ENCODE measurements at regions not wholly inside any gene's neighbourhood (a gene's known extent, or its start where the extent isn't known, plus 50 kb on each side); places are given as distances from the start of the nearest gene placed in this dataset.
"Not testable (repeated sequence)": the region's sequence is repeated elsewhere in the genome, so short reads cannot be mapped to it uniquely, and the experiment has no call there.

DNA sequence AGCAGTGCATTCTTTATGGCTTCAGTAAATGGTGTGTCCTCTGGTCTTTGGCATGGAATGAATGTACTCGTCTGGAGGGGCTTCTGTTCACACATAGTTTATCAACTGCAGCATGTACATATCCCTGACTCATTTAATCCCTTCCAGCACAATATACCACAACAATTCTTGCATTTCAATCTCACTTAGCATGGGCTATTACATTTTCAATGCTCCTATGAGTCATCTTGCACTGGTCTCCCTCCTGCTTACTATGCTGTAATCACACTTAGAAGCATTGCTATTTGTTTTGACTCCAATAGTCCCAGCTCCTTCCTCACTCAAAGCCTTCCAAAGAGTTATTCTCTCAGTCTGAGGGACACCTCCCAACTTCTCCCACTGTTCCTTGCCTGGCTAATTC lies 180.9 kb upstream of the NUDT10 start:
- no CpG with 5 or more reads among the region's 1 CpG for WGBS (ENCODE audit: insufficient coverage)
- peaks cover 0 to 9% (median 0%) of the 10 kb centered on the region in 5 experiments for H3K27me3 ChIP-seq (replicated peaks in 2 of 5; ENCODE audit: control insufficient read depth in 4 of 5, insufficient read depth in 5 of 5, low read length in 4 of 5)
- CTCF ChIA-PET = no interaction called here
- H3K36me3 ChIP-seq (ENCODE audit: control insufficient read depth in 4 of 4, insufficient read depth in 4 of 4, low read length in 3 of 4) = no peaks in the 10 kb centered on the region
- no peak overlapping the region for H3K27ac ChIP-seq (ENCODE audit: insufficient read depth in 1 of 2, low read depth in 1 of 2, low read length in 2 of 2, poor library complexity in 1 of 2, severe bottlenecking in 2 of 2)
- H3K4me1 ChIP-seq (ENCODE audit: control extremely low read depth in 1 of 4, control insufficient read depth in 4 of 4, insufficient read depth in 4 of 4, low read length in 3 of 4) = no peaks in the 10 kb centered on the region
- no peak overlapping the region for H3K4me3 ChIP-seq (ENCODE audit: control insufficient read depth in 1 of 7, extremely low read depth in 1 of 7, insufficient read depth in 4 of 7, low read depth in 2 of 7, low read length in 6 of 7)
- H3K9me3 ChIP-seq (ENCODE audit: control extremely low read depth in 1 of 5, control insufficient read depth in 4 of 5, insufficient read depth in 2 of 5, low read depth in 1 of 5, low read length in 4 of 5) = no peaks in the 10 kb centered on the region
- POLR2A ChIA-PET = no interaction called here
- no peak for DNase-seq

DNA sequence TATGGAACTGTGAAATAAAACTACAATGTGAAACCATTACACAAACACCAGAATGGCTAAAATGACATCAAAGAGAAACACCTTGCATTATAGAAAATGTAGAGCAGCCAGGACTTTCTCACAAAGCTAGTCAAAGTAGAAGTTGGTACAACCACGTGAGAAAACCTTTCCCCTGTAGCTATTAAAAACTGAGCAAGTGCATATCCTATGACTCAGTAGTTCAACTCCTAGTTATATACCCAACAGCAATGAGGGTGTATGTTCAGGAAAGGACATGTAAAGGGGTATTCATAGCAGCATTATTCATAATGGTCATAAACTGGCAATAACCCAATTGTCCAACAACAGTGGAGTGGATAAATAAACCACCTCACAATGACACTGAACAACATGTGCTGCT lies 177.5 kb upstream of the NUDT10 start:
- WGBS (ENCODE audit: insufficient coverage) = no CpG with 5 or more reads among the region's 1 CpG
- Histone ChIP-seq H3K36me3 (ENCODE audit: control insufficient read depth in 4 of 4, insufficient read depth in 4 of 4, low read length in 3 of 4) (no peaks in the 10 kb centered on the region), H3K4me1 (ENCODE audit: control extremely low read depth in 1 of 4, control insufficient read depth in 4 of 4, insufficient read depth in 4 of 4, low read length in 3 of 4) (no peaks in the 10 kb centered on the region), H3K27ac (ENCODE audit: insufficient read depth in 1 of 2, low read depth in 1 of 2, low read length in 2 of 2, poor library complexity in 1 of 2, severe bottlenecking in 2 of 2) (no peak overlapping the region), H3K27me3 (replicated peaks in 2 of 5; ENCODE audit: control insufficient read depth in 4 of 5, insufficient read depth in 5 of 5, low read length in 4 of 5) (no peaks in the 10 kb centered on the region), H3K4me3 (ENCODE audit: control insufficient read depth in 1 of 7, extremely low read depth in 1 of 7, insufficient read depth in 4 of 7, low read depth in 2 of 7, low read length in 6 of 7) (no peak overlapping the region), H3K9me3 (ENCODE audit: control extremely low read depth in 1 of 5, control insufficient read depth in 4 of 5, insufficient read depth in 2 of 5, low read depth in 1 of 5, low read length in 4 of 5) (no peaks in the 10 kb centered on the region)
- ChIA-PET POLR2A (no interaction called here), CTCF (no interaction called here)
- DNase-seq = no peak

DNA sequence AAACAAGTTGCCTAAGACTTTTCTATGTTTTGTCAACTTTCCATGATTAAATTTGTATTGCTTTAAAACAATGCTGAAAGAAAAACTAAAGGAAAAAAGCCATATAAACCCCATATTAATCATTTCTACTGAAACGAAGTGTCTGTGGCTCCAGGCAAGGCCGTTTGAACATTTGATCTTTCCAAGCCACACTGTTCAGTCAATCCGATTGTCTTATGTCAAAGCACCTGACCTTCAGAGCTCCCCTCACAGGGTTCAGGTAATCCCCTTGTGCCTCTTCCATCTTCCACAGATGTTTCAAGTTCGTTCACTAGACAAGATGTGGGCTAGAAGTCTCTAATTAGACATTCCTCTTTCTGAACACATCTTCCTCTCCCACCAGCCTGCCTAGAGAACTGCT lies 177.1 kb upstream of the NUDT10 start:
- Histone ChIP-seq H3K36me3 (ENCODE audit: control insufficient read depth in 4 of 4, insufficient read depth in 4 of 4, low read length in 3 of 4) (no peaks in the 10 kb centered on the region), H3K4me1 (ENCODE audit: control extremely low read depth in 1 of 4, control insufficient read depth in 4 of 4, insufficient read depth in 4 of 4, low read length in 3 of 4) (no peaks in the 10 kb centered on the region), H3K27me3 (replicated peaks in 2 of 5; ENCODE audit: control insufficient read depth in 4 of 5, insufficient read depth in 5 of 5, low read length in 4 of 5) (no peaks in the 10 kb centered on the region), H3K27ac (ENCODE audit: insufficient read depth in 1 of 2, low read depth in 1 of 2, low read length in 2 of 2, poor library complexity in 1 of 2, severe bottlenecking in 2 of 2) (no peak overlapping the region), H3K4me3 (ENCODE audit: control insufficient read depth in 1 of 7, extremely low read depth in 1 of 7, insufficient read depth in 4 of 7, low read depth in 2 of 7, low read length in 6 of 7) (no peak overlapping the region), H3K9me3 (ENCODE audit: control extremely low read depth in 1 of 5, control insufficient read depth in 4 of 5, insufficient read depth in 2 of 5, low read depth in 1 of 5, low read length in 4 of 5) (no peaks in the 10 kb centered on the region)
- ChIA-PET CTCF (no interaction called here), POLR2A (no interaction called here)
- 68% methylated on average over 4 of the region's 4 CpGs for WGBS (ENCODE audit: insufficient coverage)
- no peak for DNase-seq

DNA sequence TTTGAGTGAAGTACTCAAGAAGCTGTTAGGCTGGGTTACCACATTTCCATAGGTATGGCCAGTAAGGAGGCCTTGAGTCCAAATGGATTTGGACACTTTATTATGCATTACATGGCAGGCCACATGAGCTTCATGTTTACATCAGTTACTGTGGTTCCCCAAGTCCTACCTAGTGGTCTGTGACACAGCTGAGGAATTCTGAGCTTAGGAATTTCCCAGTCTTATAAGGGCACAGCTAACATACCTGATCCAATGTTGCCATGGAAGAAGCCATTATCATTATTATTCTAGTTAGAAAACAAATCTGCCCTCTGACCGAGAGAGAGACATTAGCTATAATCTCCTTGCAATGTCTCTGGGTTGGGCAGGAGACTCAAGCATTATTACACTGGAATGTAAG lies 174.4 kb upstream of the NUDT10 start:
- no peaks in the 10 kb centered on the region for H3K27me3 ChIP-seq (replicated peaks in 2 of 5; ENCODE audit: control insufficient read depth in 4 of 5, insufficient read depth in 5 of 5, low read length in 4 of 5)
- no peak overlapping the region for H3K4me3 ChIP-seq (ENCODE audit: control insufficient read depth in 1 of 7, extremely low read depth in 1 of 7, insufficient read depth in 4 of 7, low read depth in 2 of 7, low read length in 6 of 7)
- H3K27ac ChIP-seq (ENCODE audit: insufficient read depth in 1 of 2, low read depth in 1 of 2, low read length in 2 of 2, poor library complexity in 1 of 2, severe bottlenecking in 2 of 2) = no peak overlapping the region
- H3K36me3 ChIP-seq (ENCODE audit: control insufficient read depth in 4 of 4, insufficient read depth in 4 of 4, low read length in 3 of 4) = no peaks in the 10 kb centered on the region
- no peak for DNase-seq
- WGBS (ENCODE audit: insufficient coverage) = no CpG with 5 or more reads among the region's 1 CpG
- CTCF ChIA-PET = no interaction called here
- no peaks in the 10 kb centered on the region for H3K4me1 ChIP-seq (ENCODE audit: control extremely low read depth in 1 of 4, control insufficient read depth in 4 of 4, insufficient read depth in 4 of 4, low read length in 3 of 4)
- POLR2A ChIA-PET = no interaction called here
- H3K9me3 ChIP-seq (ENCODE audit: control extremely low read depth in 1 of 5, control insufficient read depth in 4 of 5, insufficient read depth in 2 of 5, low read depth in 1 of 5, low read length in 4 of 5) = no peaks in the 10 kb centered on the region

DNA sequence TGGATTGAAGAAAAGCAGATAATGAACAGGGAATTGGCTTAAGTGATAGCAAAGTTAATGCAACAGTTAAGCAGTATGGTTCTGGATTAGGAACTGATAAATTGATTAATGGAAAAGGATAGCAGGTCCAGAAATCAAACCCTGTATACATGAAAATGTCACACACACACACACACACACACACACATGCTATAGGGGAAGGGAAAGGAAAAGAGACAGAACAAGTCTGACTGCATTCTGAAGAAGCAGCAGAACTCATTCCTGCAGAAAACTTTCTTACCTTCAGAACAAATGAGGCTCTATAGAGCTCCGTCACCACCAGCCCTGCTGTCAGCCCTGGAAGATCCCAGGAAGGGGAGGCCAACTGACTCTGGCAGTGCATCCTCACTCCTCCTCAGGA lies 173.2 kb upstream of the NUDT10 start:
- H3K27ac ChIP-seq (ENCODE audit: insufficient read depth in 1 of 2, low read depth in 1 of 2, low read length in 2 of 2, poor library complexity in 1 of 2, severe bottlenecking in 2 of 2); H3K27me3 ChIP-seq (replicated peaks in 2 of 5; ENCODE audit: control insufficient read depth in 4 of 5, insufficient read depth in 5 of 5, low read length in 4 of 5); DNase-seq; H3K9me3 ChIP-seq (ENCODE audit: control extremely low read depth in 1 of 5, control insufficient read depth in 4 of 5, insufficient read depth in 2 of 5, low read depth in 1 of 5, low read length in 4 of 5); H3K36me3 ChIP-seq (ENCODE audit: control insufficient read depth in 4 of 4, insufficient read depth in 4 of 4, low read length in 3 of 4); POLR2A ChIA-PET; CTCF ChIA-PET; H3K4me1 ChIP-seq (ENCODE audit: control extremely low read depth in 1 of 4, control insufficient read depth in 4 of 4, insufficient read depth in 4 of 4, low read length in 3 of 4); H3K4me3 ChIP-seq (ENCODE audit: control insufficient read depth in 1 of 7, extremely low read depth in 1 of 7, insufficient read depth in 4 of 7, low read depth in 2 of 7, low read length in 6 of 7): not testable (repeated sequence)
- WGBS (ENCODE audit: insufficient coverage) = no CpG with 5 or more reads among the region's 1 CpG

DNA sequence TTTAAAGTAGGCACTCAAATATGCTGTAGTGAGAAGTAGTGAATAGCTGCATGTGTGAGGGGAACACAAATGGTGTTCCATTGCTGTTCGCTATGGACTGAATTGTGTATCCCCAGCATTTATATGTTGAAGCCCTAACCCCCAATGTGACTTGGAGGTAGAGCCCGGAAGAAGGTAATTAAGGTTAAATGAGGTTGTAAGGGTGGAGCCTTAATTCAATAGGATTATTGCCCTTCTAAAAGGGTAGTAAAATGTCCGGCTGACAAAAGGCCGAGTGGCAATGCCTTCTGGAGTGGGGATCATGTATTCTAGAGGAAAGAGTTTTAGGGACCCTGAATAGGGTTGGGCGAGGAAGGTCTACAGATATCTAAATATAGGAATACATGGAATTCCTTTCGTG lies 168.9 kb upstream of the NUDT10 start:
- Histone ChIP-seq H3K9me3 (ENCODE audit: control extremely low read depth in 1 of 5, control insufficient read depth in 4 of 5, insufficient read depth in 2 of 5, low read depth in 1 of 5, low read length in 4 of 5) (no peaks in the 10 kb centered on the region), H3K36me3 (ENCODE audit: control insufficient read depth in 4 of 4, insufficient read depth in 4 of 4, low read length in 3 of 4) (no peaks in the 10 kb centered on the region), H3K4me1 (ENCODE audit: control extremely low read depth in 1 of 4, control insufficient read depth in 4 of 4, insufficient read depth in 4 of 4, low read length in 3 of 4) (no peaks in the 10 kb centered on the region), H3K27ac (ENCODE audit: insufficient read depth in 1 of 2, low read depth in 1 of 2, low read length in 2 of 2, poor library complexity in 1 of 2, severe bottlenecking in 2 of 2) (no peak overlapping the region), H3K27me3 (replicated peaks in 2 of 5; ENCODE audit: control insufficient read depth in 4 of 5, insufficient read depth in 5 of 5, low read length in 4 of 5) (peaks cover 0 to 4% (median 0%) of the 10 kb centered on the region in 5 experiments), H3K4me3 (ENCODE audit: control insufficient read depth in 1 of 7, extremely low read depth in 1 of 7, insufficient read depth in 4 of 7, low read depth in 2 of 7, low read length in 6 of 7) (no peak overlapping the region)
- 94% methylated on average over 4 of the region's 6 CpGs for WGBS (ENCODE audit: insufficient coverage)
- POLR2A ChIA-PET = no interaction called here
- CTCF ChIA-PET = no interaction called here
- no peak for DNase-seq

DNA sequence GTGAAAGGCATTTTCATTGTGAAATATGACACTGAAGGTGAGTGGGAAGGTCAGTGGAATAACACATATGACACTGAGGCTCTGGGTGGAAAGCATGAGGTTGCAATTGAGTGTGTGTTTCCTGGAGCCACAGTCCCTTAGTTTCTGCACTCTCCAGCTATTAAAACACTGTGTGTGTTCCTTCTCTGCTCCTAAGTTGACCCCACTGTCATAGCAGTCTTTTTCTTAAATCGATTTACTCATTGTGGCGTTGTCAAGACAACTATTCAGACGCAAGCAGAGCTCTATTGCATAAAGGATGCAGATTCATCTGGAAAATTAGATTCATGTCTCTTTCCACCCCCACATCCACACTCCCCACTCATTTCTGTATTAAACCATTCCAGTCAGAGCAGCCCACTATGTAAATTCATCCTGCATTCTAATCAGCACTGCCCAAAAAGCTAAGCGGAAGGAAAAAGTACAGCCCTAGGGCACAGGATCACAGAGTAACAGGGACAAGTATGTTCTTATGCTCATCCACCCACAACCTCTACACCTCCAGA lies 154.2 kb upstream of the NUDT10 start:
- CTCF ChIA-PET; H3K4me1 ChIP-seq (ENCODE audit: control extremely low read depth in 1 of 4, control insufficient read depth in 4 of 4, insufficient read depth in 4 of 4, low read length in 3 of 4); H3K27ac ChIP-seq (ENCODE audit: insufficient read depth in 1 of 2, low read depth in 1 of 2, low read length in 2 of 2, poor library complexity in 1 of 2, severe bottlenecking in 2 of 2); POLR2A ChIA-PET; H3K27me3 ChIP-seq (replicated peaks in 2 of 5; ENCODE audit: control insufficient read depth in 4 of 5, insufficient read depth in 5 of 5, low read length in 4 of 5); H3K36me3 ChIP-seq (ENCODE audit: control insufficient read depth in 4 of 4, insufficient read depth in 4 of 4, low read length in 3 of 4); H3K9me3 ChIP-seq (ENCODE audit: control extremely low read depth in 1 of 5, control insufficient read depth in 4 of 5, insufficient read depth in 2 of 5, low read depth in 1 of 5, low read length in 4 of 5); DNase-seq; H3K4me3 ChIP-seq (ENCODE audit: control insufficient read depth in 1 of 7, extremely low read depth in 1 of 7, insufficient read depth in 4 of 7, low read depth in 2 of 7, low read length in 6 of 7): not testable (repeated sequence)
- WGBS (ENCODE audit: insufficient coverage) = 80% methylated on average over 3 of the region's 4 CpGs
